ENCODE measurements at regions not wholly inside any gene's neighbourhood (a gene's known extent, or its start where the extent isn't known, plus 50 kb on each side); places are given as distances from the start of the nearest gene placed in this dataset.

DNA sequence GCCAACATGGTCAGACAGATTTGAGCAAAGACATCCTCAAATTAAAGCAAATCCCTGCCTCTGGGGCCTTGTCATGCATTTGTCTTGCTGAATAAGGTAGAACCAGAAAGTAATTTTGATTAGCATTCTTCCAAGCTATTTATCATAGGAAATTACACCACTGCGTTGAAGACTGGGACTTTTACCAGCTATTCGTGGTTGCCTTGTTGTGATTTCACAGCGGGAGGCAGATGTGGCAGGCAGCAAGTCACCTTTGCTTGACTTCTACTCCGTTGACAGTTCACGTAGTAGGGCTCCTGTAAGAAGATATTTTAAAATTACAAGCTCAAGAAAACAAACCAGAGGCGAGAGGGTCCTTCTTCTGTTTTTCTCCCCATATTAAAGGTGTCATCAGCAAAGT lies 80.6 kb downstream of the EN1 start:
- TF ChIP-seq CTCF (IDR thresholded peaks at IDR 0.05) (no peak), POLR2A (IDR thresholded peaks at IDR 0.05) (no peak)
